Medulla oblongata (tissue), 1 donor: ENCODE measurements at regions not wholly inside any gene's neighbourhood (a gene's known extent, or its start where the extent isn't known, plus 50 kb on each side); places are given as distances from the start of the nearest gene placed in this dataset.
A peak's percentile ranks its signal among the peaks of the same experiment; 100 is the strongest.

ENCODE experiments used
- DNase-seq: peaks from one replicate; pipeline ENCODE4 v3.0.0-alpha.2; 2015; ENCODE audit errors: extremely low spot score

DNA sequence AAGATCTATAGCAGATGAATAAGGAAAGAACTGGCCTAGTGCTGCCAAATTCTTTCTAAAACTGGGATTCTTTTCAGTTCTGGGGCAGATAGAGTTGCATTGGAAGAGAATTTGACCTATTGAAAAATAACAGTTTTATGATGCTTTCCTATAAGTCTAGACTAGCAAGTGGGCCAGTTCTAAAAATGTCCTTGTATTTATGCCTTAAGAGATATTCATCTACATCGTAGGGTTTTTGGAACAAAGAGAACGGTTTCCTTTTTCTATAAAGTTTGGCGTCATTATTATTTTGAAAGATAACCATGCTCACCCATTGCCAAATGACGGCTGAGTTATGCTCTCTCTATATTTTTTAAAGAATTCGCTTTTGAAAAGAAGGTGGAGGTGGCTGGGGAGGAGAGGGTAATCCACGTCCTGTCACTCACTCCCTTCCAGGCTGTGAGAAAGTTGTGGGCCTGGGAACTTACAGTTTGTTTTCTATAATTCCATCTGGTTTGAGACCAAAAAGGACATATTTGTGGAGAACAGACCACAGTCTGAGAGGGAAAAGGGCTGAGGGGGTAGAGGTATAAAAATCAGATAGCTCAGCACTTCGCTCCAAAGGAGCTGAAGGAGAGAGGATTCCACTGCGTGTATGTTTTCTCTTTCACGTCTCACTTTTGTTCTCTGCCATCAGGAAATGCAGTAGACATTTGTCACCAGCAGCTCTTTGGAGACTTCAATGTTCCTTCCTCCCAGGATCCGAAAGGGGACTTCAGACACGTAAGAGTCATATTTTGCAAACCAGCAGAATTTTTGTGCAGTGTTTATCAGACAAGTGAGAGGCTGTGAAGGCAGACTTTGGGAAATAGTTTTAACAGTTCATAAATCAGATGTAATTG is 281.9 kb upstream of the FN1 start:
- no peak for DNase-seq

DNA sequence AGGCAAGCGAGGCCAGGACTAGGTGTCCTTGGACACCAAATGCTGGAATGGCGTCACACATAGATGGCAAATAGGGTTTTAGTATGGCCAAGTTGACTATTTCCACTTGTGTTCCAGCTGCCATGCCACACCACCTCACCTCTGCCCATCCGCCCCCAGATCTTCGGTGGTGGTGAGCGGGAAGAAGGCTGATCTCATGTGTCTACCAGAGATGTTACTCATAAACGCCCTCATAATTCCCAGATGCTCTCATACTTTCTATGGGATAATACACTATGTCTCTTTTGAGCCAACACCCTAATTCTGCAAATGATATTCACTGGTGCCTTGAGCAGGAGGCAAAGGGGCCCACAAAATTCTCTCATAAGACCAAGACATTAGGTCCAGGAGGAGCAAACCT is 281.1 kb upstream of the FN1 start:
- DNase-seq = no peak

DNA sequence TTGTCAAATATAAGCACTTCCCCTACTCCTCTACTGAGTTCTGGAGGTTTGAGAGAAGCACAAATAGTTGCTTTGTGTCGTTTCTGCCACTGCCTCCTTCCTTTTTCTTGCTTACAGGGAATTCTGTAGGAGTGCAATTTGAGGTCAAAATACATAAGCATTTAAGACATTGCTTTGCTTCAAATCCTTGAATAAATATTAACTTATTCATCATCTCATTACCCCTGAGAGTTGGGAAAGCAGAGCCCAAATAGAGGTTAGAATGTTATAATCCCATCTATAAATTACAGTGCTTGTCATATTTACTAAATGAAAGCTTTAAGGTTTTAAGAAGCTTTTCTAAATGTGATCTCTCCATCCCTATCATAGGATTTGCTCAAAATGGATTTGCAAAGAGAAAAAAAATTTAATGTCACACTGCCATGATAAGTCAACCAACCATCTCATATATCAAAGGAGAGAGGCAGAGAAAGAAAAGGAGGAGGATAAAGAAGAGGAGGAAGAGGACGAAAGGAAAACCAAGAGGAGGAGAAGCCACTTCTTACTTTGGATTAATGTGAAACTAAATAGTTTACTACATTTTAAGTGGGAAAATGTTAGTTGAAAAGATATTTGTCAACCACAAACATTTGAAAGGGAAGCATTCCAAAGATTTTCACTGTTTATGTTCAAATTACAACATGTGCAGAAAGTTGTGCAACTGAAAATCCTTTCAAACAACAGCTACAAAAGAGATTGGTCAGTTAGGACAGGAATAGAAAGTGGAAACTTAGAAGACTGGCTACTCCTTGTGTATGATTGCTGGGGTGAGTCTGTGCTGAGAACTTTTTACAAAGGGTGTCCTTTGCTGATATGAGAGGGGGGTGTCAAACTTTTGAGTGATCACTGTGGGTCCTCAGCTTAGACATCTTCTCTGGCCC is 277.3 kb upstream of the FN1 start:
- no peak for DNase-seq

DNA sequence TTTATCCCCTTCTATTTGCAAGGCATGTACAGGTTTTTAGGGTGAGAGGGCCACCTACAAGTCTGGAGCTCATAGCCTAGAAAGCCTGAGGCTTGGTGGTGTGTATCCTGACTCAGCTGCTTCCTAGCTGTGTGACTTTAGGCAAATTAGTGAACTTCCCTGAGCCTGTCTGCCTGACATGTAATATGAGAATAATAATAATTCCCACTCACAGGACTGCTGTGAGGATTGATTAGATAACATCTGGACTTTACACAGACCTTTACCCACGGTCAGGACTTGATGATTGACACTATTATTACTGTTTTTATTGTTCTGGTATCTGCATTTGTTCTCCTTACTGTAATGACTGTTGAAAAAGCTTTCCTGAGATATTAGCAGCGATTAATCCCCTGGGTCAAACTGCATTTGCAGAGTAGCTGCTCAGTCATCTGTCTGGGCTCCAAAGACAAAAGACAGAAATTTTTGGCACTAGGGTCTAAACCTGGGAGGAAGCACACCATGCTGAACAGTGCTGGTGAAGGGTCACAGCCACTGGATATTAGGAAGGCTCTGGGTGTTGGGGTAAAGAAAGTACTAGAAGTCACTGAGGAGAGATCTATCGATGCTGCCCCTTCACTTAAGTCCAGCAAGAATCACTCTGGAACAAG is 276.5 kb upstream of the FN1 start:
- DNase-seq = no peak

DNA sequence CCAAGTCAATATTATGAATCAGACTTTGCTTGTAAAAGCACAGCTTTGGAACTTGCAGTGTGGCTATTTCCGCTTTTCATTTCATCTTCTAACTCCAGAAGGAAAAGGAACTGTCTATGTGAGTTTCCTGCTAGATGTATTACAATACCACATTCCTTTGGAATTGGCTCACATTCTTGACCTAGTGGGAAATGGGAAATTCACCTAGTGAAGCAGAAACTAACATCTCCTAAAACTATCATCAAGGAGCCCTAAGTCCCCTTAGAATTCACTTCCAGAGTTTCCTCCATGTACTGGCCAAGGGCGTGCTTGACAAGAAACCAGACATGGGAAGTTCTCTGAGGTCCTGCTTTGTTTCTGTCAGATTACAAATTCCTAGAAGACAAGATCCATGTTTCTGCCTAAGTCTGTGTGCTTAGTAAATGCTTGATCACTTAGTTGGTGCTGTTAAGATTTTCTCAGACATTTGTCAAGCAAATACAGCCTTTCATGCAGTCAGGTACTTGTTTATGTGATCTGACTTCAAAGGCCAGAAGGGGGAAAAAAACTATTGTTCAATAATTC is 275.7 kb upstream of the FN1 start:
- peak; percentile 19 for DNase-seq

DNA sequence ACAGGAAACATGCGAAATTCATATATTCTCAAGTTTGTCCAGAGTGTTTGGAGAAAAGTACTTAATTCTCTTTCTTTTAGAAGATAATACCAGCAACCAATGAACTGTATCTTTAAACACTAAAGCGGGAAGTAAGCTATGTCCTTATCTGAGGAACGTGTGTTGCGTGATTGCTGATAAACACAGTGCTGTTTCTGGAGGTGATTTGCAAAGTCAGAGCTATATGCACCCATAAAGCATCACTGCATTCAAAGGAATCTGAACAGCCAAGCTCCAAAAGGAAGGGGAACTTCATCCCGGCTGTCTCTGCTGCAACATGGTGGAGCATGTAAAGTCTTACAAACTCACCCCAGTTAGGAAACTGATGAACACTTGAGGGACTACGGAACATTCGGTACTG is 271.7 kb upstream of the FN1 start:
- no peak for DNase-seq

DNA sequence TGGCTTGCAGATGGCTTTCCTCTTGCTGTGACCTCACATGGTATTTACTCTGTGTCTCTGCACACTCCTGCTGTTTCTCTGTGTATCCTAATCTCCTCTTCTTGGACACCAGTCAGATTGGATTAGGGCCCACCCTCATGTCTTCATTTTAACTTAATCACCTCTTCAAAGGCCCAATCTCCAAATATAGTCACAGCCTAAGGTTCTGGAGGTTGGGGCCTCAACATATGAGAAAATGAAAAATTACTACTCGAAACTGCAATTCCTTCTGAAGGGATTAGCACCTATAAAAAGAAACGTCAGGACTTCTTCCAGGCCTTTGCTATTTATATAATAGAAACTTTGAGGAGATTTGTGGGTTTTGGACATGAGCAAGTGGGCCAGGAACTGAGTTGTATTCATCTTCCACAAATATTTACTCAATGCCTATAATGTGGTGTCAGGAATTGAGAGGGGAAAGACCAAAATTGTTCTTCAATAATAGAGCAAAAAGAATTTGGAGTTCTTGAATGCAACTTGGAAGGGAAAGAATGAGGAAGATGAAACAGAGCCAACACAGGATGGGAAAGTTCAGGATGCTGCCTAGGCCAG is 270.0 kb upstream of the FN1 start:
- no peak for DNase-seq

DNA sequence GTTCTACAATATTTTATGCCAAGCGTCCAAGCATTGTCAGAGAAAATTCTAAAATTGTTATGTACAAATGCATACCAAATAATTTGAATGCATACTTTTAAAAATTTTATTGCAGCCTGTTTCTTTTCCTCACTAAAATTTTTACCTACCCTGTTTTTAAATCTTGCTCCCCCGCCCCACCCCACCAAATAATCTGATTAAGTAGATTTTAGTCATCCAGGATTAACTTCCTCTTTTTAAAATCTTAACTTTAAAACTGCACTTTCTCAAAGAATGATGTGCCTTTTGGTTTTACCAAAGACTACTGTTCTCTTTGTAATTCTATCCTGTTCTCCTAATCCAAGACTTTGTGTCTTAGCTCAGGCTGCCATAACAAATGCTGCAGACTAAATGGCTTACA is 269.4 kb upstream of the FN1 start:
- no peak for DNase-seq

DNA sequence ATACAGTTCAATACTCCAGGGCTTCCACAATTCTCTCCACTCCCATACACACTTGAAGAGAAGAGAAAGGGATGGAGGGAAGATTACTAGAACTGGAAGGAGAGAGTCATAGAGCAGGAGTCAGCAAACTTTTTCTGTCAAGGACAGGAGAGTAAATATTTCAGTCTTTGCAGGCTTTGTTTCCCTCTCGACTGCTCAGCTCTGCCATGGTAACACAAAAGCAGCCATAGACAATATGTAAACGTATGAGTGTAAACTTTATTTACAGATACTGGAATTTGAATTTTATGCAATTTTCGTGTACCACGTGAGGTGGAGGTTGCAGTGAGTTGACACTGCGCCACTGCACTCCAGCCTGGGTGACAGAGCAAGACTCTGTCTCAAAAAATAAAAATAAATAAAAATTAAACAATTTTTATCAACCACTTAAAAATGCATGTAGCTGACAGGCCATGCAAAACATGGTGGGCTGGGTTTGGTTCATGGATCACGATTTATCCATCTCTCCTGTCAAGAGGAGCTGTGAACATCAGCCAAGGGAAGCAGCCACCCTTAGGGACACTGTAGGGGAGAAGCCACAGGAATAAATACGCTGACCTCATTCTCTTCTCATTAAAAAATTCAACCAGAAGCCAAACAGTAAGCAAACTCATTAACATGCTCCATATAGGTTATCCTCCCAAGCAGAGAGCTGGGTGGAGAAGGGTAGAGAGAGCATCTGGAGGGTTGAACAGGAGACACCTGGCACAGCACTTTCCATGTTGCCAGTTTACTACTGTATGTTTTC is 266.4 kb upstream of the FN1 start:
- no peak for DNase-seq

DNA sequence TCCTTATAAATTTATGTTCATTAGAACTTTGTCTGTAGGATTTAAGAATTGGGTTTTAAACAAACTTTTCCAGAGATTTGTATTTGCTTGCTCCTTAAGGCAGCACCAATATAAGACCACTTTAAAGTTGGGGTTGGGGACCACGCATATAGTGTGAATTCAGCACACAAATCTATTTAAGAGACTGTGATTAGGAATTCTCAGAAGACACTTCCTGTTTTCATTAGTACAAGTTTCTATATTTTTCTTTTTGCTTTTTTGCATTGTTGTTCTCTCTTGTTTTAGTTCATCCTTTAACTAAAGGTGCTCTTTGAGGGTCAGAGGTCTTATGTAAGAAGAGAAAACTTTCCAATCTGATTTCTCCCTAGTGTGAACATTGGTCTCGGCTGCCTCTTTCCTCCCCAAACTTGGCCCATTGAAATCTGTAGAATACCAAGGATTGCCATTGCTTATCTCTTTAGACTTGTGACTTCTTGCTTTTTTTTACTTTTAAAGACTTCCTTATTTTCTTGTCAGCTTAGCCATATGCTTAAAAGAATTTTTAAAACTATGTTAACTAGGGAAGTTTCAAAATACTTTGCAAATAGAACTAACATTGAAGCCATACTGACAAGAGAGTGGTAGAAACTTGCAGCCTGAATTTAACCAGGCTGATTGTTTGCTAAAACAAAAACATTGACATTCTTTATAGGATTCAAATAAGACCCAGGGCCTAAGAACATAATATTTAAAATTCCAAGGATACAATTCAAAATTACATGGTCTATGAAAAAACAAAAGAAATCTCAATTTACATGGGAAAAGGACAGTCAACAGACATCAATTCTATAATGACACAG is 264.1 kb upstream of the FN1 start:
- DNase-seq = no peak

DNA sequence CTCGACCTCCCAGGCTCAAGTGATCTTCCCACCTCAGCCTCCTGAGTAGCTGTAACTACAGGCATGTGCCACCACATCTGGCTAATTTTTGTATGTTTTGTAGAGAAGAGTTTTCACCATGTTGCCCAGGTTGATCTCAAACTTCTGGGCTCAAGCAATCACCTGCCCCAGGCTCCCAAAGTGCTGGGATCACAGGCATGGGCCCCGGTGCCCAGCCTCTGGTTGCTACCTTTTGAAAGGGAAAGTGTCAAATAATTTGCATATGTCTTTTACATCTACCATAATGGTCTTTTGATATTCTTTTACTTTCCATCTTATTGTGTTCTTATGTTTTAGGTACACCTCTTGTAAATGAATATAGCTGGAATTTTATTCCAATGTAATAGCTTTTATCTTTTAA is 263.1 kb upstream of the FN1 start:
- no peak for DNase-seq

DNA sequence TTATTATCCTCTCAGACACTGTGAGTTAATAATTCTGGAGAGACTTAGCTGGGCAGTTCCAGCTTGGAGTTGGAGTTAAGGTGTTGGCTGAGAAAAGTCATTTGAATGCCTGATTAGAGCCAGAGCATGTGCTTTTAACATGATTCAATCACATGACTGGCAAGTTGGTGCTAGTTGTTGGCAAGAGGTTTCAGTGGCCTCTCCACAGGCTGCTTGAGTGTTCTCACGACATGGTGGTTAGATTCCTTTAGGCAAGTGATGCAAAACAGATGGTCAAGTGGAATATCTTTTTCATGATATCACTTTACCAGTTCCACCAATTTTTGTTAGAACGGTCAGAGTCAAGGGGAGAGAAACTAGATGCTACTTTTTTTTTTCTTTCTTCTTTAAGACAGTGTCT is 262.7 kb upstream of the FN1 start:
- DNase-seq = no peak

DNA sequence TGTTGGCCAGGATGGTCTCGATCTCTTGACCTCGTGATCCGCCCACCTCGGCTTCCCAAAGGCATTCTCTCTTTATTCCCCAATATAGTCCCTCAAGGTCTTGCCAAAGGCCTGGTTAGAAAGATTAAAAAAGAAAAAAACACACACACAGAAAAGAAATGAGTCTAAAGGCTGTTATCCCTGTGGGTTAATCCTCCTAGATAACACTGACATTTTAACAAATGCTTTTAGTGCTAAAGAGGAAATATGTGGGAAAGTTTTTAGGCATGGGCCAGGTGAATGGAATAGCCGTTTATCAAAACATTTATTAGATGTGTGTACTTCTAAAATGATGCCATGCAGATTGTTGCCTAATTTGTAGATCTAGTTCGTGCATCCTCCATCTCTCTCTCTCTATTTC is 261.6 kb upstream of the FN1 start:
- DNase-seq = no peak

DNA sequence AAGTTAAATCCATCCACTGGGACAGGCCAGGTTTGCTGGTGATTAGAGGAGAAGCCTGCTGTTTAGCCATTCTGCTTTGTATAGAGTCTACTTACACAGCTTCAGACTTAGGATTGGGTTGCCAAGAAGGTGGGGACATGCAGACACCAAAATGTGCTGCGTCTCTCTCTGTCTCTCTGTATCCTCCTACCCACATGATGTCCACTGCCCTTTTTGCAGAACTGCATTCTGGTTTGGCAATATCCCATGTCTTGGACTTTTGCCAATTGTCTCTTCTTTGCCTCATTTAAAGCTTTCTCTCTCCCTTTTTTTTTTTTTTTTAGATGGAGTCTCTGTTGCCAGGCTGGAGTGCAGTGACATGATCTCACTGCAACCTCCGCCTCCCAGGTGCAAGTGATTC is 261.1 kb upstream of the FN1 start:
- DNase-seq = no peak

DNA sequence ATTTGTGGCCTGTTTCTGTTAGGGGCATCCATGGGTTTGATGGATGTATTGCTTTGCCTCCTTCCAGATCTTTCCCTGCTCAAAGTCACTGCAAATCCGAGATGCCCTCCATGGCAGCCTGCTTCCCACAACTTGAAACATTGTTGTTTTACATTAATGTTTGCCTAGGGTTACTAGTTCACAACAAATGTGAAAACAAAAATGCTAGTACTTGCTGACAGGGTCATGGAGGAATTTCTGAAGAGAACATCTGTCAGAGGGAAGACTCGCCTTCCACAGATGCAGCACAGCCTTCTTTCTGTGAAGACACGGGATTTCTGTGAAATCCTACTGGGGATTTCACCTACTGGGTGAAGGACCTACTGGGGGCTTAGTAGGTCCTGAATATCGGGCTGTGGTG is 260.0 kb upstream of the FN1 start:
- DNase-seq = no peak

DNA sequence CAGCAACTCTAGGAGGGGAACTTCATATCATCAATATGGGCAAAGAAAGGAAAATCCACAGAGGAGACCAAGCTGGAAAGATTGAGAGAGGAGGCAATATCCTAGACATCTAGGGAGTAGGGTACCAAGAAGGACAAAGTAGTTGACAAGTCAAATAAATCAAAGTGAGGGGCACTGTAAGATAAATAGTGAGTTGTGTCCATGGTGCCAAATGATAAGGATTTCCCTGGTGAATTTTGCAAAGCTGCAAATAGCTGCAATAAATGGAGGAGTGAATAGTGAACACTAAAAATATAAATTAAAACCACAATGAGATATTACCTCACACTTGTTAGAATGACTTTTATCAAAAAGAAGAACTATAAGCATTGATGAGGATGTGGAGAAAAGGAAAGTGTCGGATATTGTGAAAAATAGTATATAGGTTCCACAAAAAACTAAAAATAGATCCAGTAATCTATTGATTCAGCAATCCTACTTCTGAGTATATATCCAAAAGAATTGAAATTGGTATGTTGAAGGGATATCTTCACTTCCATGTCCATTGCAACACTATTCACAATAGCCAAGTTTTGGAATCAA is 258.2 kb upstream of the FN1 start:
- DNase-seq = no peak

DNA sequence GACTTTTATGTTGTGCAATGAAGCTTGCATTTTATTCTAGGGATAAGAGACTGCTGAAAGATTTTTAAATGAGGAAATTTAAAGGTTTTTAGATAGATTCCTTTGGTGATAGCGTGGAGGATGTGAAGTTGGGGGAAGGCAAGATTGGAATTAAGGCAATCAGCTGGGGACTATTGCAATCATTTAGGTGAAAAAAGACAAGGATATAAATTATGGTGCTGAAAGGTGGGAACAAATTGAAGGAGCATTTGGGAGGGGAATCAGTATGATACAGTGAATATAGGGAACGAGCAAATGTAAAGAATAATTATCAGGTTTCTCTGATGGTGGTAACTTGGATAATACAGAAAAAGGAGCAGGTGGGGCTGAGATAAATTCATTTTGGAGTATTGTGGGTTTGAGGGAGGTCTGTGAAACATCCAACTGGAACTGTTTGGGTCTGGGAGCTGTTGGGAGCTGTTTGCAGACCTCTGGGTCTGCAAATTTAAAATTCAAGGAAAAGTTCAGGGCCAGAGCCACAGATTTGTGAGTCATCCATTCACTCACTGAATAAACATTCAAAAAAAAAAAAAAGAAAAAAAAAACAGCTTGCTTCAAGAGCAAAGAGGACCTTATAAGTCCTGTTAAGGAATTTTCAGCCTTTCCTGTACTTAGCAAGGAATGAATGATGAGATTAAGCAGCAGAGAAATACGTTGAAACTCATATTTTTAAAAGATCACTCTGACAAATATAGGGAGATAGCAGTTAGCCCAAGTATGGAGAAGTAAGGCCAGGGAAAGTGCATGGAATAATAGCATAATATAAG is 257.5 kb upstream of the FN1 start:
- DNase-seq = no peak

DNA sequence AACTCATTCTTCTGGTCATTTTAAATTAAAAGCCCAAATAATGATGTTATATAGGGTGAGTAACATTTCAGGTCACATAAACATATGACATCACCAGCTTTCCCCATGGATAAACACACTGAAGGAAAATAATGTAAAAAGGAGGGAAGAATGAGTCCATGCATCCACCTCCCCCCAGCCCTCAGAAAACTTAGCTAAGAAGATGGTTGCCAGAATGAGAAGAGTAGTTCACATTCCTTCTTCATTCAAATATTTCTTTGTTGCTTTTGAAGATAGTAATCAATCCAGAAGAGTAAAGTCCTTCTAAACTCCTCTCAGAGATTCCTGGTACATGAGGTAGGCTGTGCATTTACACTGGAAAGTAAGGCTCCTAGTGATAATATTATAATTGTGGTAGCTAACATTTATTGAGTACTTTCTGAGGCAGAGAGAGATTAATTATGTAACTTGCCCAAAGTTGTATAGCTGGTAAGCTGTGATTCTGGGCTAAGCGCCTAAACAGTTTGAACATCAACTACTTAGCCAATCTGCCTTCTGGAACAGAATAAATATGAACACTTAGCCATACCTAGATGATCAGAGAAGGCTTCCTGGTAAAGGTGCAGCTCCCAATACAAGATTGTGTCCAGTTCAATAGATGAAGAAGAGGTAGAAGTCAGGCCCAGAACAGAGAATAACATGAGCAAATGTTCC is 256.7 kb upstream of the FN1 start:
- no peak for DNase-seq
